ENCODE measurements at regions not wholly inside any gene's neighbourhood (a gene's known extent, or its start where the extent isn't known, plus 50 kb on each side); places are given as distances from the start of the nearest gene placed in this dataset.

- TF ChIP-seq, protein P1, sequence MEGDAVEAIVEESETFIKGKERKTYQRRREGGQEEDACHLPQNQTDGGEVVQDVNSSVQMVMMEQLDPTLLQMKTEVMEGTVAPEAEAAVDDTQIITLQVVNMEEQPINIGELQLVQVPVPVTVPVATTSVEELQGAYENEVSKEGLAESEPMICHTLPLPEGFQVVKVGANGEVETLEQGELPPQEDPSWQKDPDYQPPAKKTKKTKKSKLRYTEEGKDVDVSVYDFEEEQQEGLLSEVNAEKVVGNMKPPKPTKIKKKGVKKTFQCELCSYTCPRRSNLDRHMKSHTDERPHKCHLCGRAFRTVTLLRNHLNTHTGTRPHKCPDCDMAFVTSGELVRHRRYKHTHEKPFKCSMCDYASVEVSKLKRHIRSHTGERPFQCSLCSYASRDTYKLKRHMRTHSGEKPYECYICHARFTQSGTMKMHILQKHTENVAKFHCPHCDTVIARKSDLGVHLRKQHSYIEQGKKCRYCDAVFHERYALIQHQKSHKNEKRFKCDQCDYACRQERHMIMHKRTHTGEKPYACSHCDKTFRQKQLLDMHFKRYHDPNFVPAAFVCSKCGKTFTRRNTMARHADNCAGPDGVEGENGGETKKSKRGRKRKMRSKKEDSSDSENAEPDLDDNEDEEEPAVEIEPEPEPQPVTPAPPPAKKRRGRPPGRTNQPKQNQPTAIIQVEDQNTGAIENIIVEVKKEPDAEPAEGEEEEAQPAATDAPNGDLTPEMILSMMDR (IDR thresholded peaks at IDR 0.05) = peak; percentile 84
These were observed 90.6 kb upstream of the CDH5 start for GRCh38 chr16:66275775-66276428.

GRCh38 chr16:66274335-66275110 is 92.0 kb upstream of the CDH5 start:
- TF ChIP-seq, protein P1 (IDR thresholded peaks at IDR 0.05) = peak; percentile 58

GRCh38 chr16:66273644-66274334 is 92.7 kb upstream of the CDH5 start:
- TF ChIP-seq, protein P1 (IDR thresholded peaks at IDR 0.05) = no peak

- TF ChIP-seq, protein P1 (IDR thresholded peaks at IDR 0.05) = no peak
These were observed 93.4 kb upstream of the CDH5 start for GRCh38 chr16:66273053-66273452.

GRCh38 chr16:66272461-66272860 is 94.0 kb upstream of the CDH5 start:
- TF ChIP-seq, protein P1 (IDR thresholded peaks at IDR 0.05) = no peak

- TF ChIP-seq, protein P1 (IDR thresholded peaks at IDR 0.05) = no peak
These were observed 95.1 kb upstream of the CDH5 start for GRCh38 chr16:66271074-66272060.
